Liver (tissue), 7 donors: ENCODE measurements at regions not wholly inside any gene's neighbourhood (a gene's known extent, or its start where the extent isn't known, plus 50 kb on each side); places are given as distances from the start of the nearest gene placed in this dataset.

Experiments
- DNase-seq: peaks from one replicate; pipeline ENCODE4 v3.0.0-alpha.2; 2017; ENCODE audit warnings: low spot score
- H3K27ac ChIP-seq, 2 donors: one replicate each; pipeline ENCODE4 v1.7.0; 2013; ENCODE audit warnings: inconsistent platforms in 2 of 2, low read length in 2 of 2, control low read depth in 1 of 2, low read depth in 1 of 2, mild to moderate bottlenecking in 1 of 2
- H3K27me3 ChIP-seq, 4 donors: one replicate each; pipeline versions ENCODE4 v1.6.1 to v1.7.0; 2013; ENCODE audit warnings: low read length in 3 of 4, inconsistent platforms in 1 of 4, mild to moderate bottlenecking in 1 of 4, moderate library complexity in 1 of 4; ENCODE audit not compliant: control insufficient read depth in 4 of 4, insufficient read depth in 4 of 4
- H3K36me3 ChIP-seq, 4 donors: one replicate each; pipeline versions ENCODE4 v1.6.1 to v1.7.0; 2013; ENCODE audit warnings: low read length in 3 of 4, mild to moderate bottlenecking in 3 of 4, low read depth in 1 of 4, moderate library complexity in 1 of 4; ENCODE audit not compliant: control insufficient read depth in 4 of 4, insufficient read depth in 3 of 4
- H3K4me1 ChIP-seq, 4 donors: one replicate each; pipeline versions ENCODE4 v1.6.1 to v1.7.0; 2013; ENCODE audit warnings: low read length in 3 of 4, mild to moderate bottlenecking in 3 of 4, moderate library complexity in 1 of 4; ENCODE audit not compliant: control insufficient read depth in 4 of 4, insufficient read depth in 4 of 4
- H3K4me3 ChIP-seq, 3 donors: one replicate each; pipeline versions ENCODE4 v1.6.1 to v1.7.0; 2013; ENCODE audit warnings: low read length in 3 of 3, control low read depth in 1 of 3, low read depth in 1 of 3, mild to moderate bottlenecking in 1 of 3
- H3K9ac ChIP-seq, 2 donors: one replicate each; pipeline ENCODE4 v1.7.0; 2013; ENCODE audit warnings: low read length in 2 of 2, mild to moderate bottlenecking in 2 of 2, moderate library complexity in 2 of 2, control low read depth in 1 of 2, low read depth in 1 of 2
- H3K9me3 ChIP-seq, 4 donors: one replicate each; pipeline versions ENCODE4 v1.6.1 to v1.7.0; 2013; ENCODE audit warnings: low read length in 3 of 4; ENCODE audit not compliant: control insufficient read depth in 4 of 4
- EGR1 ChIP-seq, 2 donors: IDR thresholded peaks; 2 replicates each; pipeline ENCODE4 v1.6.1; 2016 to 2018; ENCODE audit warnings: antibody characterized with exemption in 2 of 2, low read depth in 2 of 2
- GABPA ChIP-seq, 2 donors: IDR thresholded peaks in 1 of 2; conservative IDR thresholded peaks in 1 of 2; 2 replicates each; pipeline ENCODE4 v1.6.1; 2016; ENCODE audit warnings: antibody characterized with exemption in 2 of 2, mild to moderate bottlenecking in 1 of 2, moderate library complexity in 1 of 2
- HNF4G ChIP-seq: IDR thresholded peaks from 2 replicates; pipeline ENCODE4 v1.6.1; 2016; ENCODE audit warnings: antibody characterized with exemption
- JUND ChIP-seq, 2 donors: IDR thresholded peaks; 2 replicates each; pipeline ENCODE4 v1.6.1; 2016; ENCODE audit warnings: antibody characterized with exemption in 2 of 2
- NR2F2 ChIP-seq: IDR thresholded peaks from 2 replicates; pipeline ENCODE4 v1.6.1; 2016; ENCODE audit warnings: antibody characterized with exemption
- RAD21 ChIP-seq, 2 donors: IDR thresholded peaks; 2 replicates each; pipeline ENCODE4 v1.6.1; 2016; ENCODE audit warnings: antibody characterized with exemption in 2 of 2, mild to moderate bottlenecking in 2 of 2
- REST ChIP-seq: IDR thresholded peaks from 2 replicates; pipeline ENCODE4 v1.6.1; 2016; ENCODE audit warnings: antibody characterized with exemption, mild to moderate bottlenecking
- RXRA ChIP-seq, 2 donors: IDR thresholded peaks; 2 replicates each; pipeline ENCODE4 v1.6.1; 2017 to 2018; ENCODE audit warnings: antibody characterized with exemption in 2 of 2, mild to moderate bottlenecking in 1 of 2
- TAF1 ChIP-seq: conservative IDR thresholded peaks from 2 replicates; pipeline ENCODE4 v1.6.1; 2016; ENCODE audit warnings: antibody characterized with exemption, mild to moderate bottlenecking
- YY1 ChIP-seq: IDR thresholded peaks from 2 replicates; pipeline ENCODE4 v1.6.1; 2016; ENCODE audit warnings: antibody characterized with exemption, mild to moderate bottlenecking
- ZBTB33 ChIP-seq: IDR thresholded peaks from 2 replicates; pipeline ENCODE4 v1.6.1; 2016; ENCODE audit warnings: antibody characterized with exemption
- WGBS: extraction: QIAGEN DNeasy Blood & Tissue Kit; methylation state at CpG from one replicate; pipeline ENCODE4 v1.1.7; 2013; 5-methylcytosine and 5-hydroxymethylcytosine counted together
- TF ChIP-seq, protein P1 (sequence below): IDR thresholded peaks from 2 replicates; pipeline ENCODE4 v1.6.1; 2016; ENCODE audit warnings: antibody characterized with exemption
- donor health status: healthy.
- donor health status: healthy.
- donor health status: healthy.
- donor health status: healthy.

GRCh38 chr9:95810133-95810532 lies 65.4 kb upstream of the ERCC6L2 start:
- DNase-seq = no peak
- Histone ChIP-seq H3K36me3 (no peaks in the 10 kb centered on the region), H3K4me3 (no peak overlapping the region), H3K9me3 (no peaks in the 10 kb centered on the region), H3K4me1 (peaks cover 0 to 11% (median 2%) of the 10 kb centered on the region in 4 donors), H3K9ac (no peak overlapping the region), H3K27me3 (no peaks in the 10 kb centered on the region), H3K27ac (no peak overlapping the region)
- TF ChIP-seq YY1 = no peak
- no peak for TF ChIP-seq RXRA (IDR thresholded peaks at IDR 0.05)
- TF ChIP-seq REST = no peak
- no peak for TF ChIP-seq EGR1 (IDR thresholded peaks at IDR 0.05; ENCODE audit: low read depth in 2 of 2)
- WGBS = 80% methylated on average over 3 of the region's 3 CpGs

GRCh38 chr9:95809686-95810085 lies 65.8 kb upstream of the ERCC6L2 start:
- TF ChIP-seq NR2F2 (no peak), JUND (IDR thresholded peaks at IDR 0.05) (no peak), EGR1 (IDR thresholded peaks at IDR 0.05; ENCODE audit: low read depth in 2 of 2) (no peak), TAF1 (no peak), RAD21 (IDR thresholded peaks at IDR 0.05) (no peak), ZBTB33 (no peak)
- TF ChIP-seq, protein P1, sequence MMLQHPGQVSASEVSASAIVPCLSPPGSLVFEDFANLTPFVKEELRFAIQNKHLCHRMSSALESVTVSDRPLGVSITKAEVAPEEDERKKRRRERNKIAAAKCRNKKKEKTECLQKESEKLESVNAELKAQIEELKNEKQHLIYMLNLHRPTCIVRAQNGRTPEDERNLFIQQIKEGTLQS = no peak
- H3K36me3 ChIP-seq = no peaks in the 10 kb centered on the region

GRCh38 chr9:95808011-95808410 lies 67.5 kb upstream of the ERCC6L2 start:
- Histone ChIP-seq H3K4me3 (no peak overlapping the region), H3K36me3 (no peaks in the 10 kb centered on the region), H3K4me1 (peaks cover 0 to 11% (median 2%) of the 10 kb centered on the region in 4 donors), H3K27me3 (no peaks in the 10 kb centered on the region), H3K9ac (no peak overlapping the region), H3K9me3 (no peaks in the 10 kb centered on the region), H3K27ac (no peak overlapping the region)
- WGBS = 55% methylated on average over 3 of the region's 3 CpGs
- no peak for DNase-seq
- TF ChIP-seq NR2F2 (no peak), HNF4G (no peak), GABPA (IDR thresholded peaks at IDR 0.05 in 1 of 2, conservative IDR thresholded peaks at IDR 0.05 in 1 of 2) (no peak), JUND (IDR thresholded peaks at IDR 0.05) (no peak), RAD21 (IDR thresholded peaks at IDR 0.05) (no peak), TAF1 (no peak), RXRA (IDR thresholded peaks at IDR 0.05) (peak in 1 of 2 donors; percentile 19)
- TF ChIP-seq, protein P1 = no peak

More at GRCh38 chr9:95809686-95810085, 65.8 kb upstream of the ERCC6L2 start:
- no peak for DNase-seq
- no peaks in the 10 kb centered on the region for H3K27me3 ChIP-seq
- no peaks in the 10 kb centered on the region for H3K9me3 ChIP-seq
- H3K4me1 ChIP-seq = peaks cover 0 to 11% (median 2%) of the 10 kb centered on the region in 4 donors
- no peak overlapping the region for H3K9ac ChIP-seq
- no peak overlapping the region for H3K27ac ChIP-seq
- WGBS = 95% methylated on average over 2 of the region's 2 CpGs
- no peak overlapping the region for H3K4me3 ChIP-seq
